GM21515 (cell line): ENCODE measurements at regions not wholly inside any gene's neighbourhood (a gene's known extent, or its start where the extent isn't known, plus 50 kb on each side); places are given as distances from the start of the nearest gene placed in this dataset.

Source experiments
- ATAC-seq: cut with Tn5 transposase; IDR thresholded peaks from one replicate; pipeline ENCODE4 v1.9.1; 2021; ENCODE audit not compliant: unreplicated experiment

DNA sequence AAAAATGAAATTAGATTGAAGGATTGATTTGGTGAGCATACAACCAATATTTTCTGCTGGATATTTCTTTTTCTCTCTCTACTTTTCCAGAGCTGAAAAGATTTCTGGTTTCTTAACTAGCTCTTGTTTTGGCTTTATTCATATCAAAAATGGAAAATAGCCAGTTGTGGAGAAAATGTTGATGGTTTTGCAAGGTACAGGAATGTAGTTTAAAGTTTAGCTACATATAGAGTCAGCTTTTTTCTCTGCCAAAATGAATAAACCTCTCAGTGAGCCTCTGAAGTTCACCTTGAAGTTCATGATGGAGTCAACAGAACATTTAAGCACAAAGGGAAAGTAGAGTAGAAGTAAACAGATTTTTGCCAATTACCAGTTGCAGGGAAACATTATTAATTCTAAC lies 720.5 kb upstream of the ALCAM start:
- no peak for ATAC-seq

GRCh38 chr3:104648823-104649222 lies 717.9 kb upstream of the ALCAM start:
- ATAC-seq, result no peak

- no peak for ATAC-seq
These were observed 697.6 kb upstream of the ALCAM start for GRCh38 chr3:104669083-104669482.

DNA sequence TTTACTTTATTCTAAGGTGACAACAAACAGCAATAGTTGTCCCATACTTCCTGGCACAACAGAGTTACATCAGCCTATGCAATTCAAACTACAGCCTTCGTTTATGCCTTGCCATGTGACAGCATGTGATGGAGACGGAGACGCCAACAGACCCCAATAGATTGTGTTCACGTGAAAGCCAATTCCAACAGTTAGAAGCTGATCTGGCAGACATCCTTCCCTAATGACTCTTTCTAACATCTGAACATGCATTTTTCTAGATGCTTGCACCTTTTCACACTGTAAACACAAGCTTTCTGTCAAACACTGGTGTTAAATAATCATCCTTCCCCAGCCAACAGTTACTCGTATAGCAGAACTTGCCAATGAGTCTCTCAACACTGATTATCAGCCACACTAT lies 694.4 kb upstream of the ALCAM start:
- no peak for ATAC-seq

DNA sequence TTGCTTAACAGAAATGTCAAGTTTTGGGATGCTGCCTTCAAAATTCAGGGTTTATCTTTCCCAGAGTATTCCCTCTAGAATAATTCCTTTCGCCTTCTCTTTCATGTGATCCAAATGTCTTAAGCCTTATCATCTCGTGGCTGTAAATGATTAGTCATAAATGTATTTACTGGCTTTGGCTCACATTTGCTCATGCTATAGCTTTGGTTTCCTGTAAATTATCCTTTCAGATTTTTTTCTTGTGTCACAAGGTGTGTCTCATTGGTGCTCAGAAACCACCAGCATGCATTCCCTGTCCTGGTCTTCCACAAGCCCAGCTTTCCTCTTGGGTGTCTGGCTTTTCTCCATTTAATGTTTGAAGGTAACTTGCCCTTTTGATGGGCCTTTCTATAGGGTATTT lies 692.7 kb upstream of the ALCAM start:
- ATAC-seq, result no peak

GRCh38 chr3:104676241-104676640 lies 690.5 kb upstream of the ALCAM start:
- ATAC-seq, result no peak

GRCh38 chr3:104677932-104678331 lies 688.8 kb upstream of the ALCAM start:
- no peak for ATAC-seq

DNA sequence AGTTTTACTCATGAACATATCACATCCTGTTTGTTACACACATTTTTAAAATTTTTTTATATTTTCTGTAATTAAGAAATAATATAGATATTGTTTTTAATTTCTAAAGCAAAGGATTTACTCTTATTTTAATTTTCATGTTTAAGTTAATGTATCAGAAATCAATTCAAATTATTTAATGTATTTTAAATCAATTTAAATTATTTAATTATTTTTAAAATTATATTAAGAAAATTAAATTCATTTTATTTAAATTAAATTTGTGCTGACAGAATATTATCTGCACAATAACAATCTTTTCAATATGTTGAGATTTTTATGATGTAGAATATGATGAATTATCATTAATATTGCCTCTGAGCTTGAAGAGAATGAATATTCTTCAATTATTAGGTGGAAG lies 681.2 kb upstream of the ALCAM start:
- no peak for ATAC-seq

DNA sequence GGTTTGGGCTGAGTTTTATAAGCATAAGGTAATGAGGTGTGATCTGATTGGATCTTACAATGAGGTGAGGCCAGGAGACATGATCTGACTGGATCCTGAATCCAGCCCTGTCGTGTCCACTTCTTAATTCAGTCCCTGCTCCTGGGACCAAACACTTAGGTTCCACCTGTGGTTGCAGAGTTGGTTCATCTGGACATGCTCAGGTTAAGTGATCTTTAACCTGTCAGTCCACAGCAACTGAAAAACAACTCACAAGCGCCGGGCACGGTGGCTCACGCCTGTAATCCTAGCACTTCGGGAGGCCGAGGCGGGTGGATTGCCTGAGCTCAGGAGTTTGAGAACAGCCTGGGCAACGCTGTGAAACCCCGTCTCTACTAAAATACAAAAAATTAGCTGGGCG lies 679.3 kb upstream of the ALCAM start:
- ATAC-seq, result no peak

DNA sequence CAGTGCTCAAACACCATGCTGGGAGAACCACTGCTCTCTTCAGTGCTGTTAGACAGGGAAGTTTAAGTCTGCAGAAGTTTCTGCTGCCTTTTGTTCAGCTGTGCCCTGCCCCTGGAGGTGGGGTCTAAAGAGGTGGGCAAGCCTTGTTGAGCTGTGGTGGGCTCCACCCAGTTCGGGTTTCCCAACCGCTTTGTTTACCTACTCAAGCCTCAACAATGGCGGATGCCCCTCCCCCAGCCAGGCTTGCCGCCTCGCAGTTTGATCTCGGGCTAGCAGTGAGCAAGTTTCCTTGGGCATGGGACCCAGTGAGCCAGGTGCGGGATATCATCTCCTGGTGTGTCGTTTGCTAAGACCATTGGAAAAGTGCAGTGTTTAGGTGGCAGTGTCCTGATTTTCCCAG lies 670.2 kb upstream of the ALCAM start:
- no peak for ATAC-seq

GRCh38 chr3:104711406-104711805 lies 655.3 kb upstream of the ALCAM start:
- no peak for ATAC-seq

- no peak for ATAC-seq
These were observed 650.7 kb upstream of the ALCAM start for GRCh38 chr3:104715972-104716371.

DNA sequence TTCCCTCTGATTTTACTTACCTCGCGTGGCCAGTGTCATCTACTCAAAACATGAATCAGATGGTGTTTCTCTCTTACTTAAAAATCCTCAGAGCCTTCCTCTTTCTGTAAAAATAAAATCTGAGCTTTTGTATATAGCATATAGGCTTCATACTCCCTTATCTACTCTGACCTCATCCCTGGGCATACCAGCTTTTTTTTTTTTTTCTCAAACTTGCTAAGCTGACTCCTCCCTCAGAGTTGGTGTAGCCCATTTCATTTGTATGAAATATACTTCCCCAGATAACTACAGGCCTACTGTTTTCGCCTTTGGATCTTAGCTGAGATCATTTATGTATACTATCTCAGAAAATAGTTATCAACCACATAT lies 648.9 kb upstream of the ALCAM start:
- peak; percentile 47 for ATAC-seq

GRCh38 chr3:104723000-104723399 lies 643.7 kb upstream of the ALCAM start:
- ATAC-seq, result no peak

DNA sequence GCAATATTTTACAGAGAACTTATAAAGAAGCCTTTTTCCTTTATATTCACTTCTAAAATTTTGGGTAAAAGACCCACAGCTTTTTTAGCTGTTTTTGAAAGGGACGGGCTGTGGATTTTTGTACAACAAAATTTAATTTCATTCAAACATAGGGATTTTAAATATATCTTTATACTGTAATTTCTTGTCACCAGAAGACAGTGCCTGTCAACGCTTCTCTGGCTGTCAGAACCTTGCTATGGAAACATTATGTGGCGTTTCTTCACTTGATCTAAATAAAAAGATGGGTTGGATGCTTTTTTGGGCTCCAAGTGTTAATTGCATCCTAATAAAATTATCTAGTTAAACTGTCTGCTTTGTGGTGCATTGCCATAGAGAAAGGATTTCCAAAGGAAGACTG lies 635.6 kb upstream of the ALCAM start:
- no peak for ATAC-seq

DNA sequence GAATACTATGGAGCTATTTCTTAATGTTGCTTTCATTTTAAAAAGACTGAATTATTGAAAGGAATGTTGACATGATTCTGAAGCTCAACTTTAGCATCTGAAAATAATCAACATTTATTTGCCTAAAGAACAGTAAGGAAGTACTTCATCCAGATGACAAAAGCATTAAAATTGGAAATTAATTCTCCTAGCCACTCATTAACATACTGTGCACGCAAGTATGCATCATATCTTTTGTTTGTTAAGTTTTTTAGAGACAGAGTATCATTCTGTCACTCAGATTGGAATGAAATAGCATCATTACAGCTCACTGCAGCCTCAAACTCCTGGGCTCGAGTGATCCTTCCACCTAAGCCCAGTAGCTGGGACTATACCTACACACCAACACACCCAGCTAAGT lies 632.1 kb upstream of the ALCAM start:
- ATAC-seq, result no peak

DNA sequence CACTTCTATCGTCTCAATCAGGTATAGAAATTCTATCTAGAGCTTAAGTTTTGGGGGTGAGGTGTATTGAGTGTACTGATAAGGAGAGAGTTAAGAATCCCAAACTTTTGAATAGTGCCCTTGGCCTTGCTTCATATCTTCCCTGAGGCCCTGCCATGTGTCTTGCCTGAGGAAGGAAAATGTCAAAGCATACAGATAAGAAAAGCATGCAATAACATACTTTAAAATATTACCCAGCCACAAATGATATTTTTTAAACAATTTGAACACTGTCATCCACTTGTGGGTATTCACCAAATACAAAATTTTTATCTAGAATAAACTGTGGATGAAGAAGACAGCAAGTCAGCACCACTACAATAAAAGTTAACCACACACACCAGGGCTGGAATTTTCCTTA lies 631.0 kb upstream of the ALCAM start:
- no peak for ATAC-seq

DNA sequence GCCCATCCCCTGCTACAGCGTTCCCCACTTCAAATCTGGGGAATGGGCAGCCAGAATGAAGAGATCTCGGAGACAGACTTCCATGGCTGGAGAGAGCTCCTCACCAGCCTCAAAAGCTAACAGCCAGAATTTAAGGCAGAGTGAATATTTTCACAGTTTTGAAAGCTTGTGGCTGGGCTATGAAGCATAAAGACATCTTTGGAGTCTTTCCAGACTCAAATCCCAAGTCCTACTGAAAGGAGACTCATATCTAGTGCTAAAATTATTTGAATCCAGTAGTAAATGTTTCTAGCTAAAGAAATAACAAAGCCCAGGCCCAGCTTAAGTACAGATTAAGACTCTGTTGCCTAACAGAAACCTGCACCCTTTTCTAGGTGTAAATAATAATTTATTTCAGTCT lies 628.4 kb upstream of the ALCAM start:
- ATAC-seq, result no peak

GRCh38 chr3:104740874-104741379 lies 625.8 kb upstream of the ALCAM start:
- no peak for ATAC-seq

DNA sequence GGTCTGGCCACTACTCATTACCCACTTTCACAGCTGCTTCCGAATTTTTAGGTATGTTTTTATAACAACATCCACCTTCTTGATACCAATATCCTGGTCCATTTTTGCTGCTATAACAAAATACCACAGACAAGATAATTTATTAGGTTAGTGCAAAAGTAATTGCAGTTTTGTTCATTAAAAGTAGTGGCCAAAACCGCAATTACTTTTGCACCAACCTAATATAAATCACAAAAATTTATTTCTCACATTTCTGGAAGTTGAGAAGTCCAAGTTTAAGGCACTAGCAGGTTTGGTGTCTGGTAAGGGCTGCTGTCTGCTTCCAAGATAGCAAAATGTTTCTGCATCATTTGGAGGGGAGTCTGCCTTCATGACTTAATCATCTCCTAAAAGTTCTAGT lies 624.7 kb upstream of the ALCAM start:
- ATAC-seq, result no peak

DNA sequence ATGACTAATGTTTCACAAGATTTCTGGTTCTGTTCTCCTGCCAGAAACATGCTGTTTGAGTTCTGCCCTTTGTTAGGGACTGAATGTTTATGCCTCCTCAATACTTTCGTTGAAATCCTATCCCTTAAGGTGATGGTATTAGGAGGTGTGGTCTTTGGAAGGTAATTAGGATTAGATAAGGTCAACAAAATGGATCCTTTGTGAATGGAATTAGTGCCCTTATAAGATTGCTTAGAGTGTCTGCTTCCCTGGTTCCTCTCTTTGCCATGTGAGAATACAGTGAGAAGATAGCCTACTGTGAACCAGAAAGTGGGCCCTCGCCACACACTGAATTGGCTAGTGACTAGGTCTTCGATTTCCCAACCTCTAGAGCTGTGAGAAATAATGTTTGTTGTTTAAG lies 621.4 kb upstream of the ALCAM start:
- no peak for ATAC-seq

- no peak for ATAC-seq
These were observed 620.7 kb upstream of the ALCAM start for GRCh38 chr3:104746056-104746455.

- ATAC-seq, result no peak
These were observed 616.1 kb upstream of the ALCAM start for GRCh38 chr3:104750581-104750980.

DNA sequence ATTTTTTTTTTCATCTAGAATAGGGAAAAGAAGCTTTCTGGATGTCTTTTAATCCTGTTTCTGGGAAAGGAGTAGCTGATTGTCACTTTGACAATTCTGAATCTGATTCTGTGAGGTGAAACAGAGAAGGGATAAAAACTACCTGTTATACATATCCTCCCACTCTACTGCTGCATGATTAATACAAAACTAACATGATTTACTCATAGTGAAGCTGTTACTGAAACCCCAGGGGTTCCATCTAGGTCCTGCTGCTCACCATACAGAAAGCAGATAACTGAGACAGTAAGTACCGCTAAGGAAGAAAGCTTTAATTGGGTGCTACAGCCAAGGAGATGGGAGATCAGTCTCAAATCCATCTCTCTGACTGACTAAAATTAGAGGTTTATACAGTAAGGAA lies 610.9 kb upstream of the ALCAM start:
- ATAC-seq, result no peak
